NCI-H2107 treated with DMSO at 0.1 percent for 48 hours (cell line): ENCODE measurements at regions not wholly inside any gene's neighbourhood (a gene's known extent, or its start where the extent isn't known, plus 50 kb on each side); places are given as distances from the start of the nearest gene placed in this dataset.
A peak's percentile ranks its signal among the peaks of the same experiment; 100 is the strongest.

Source experiments
- DNase-seq: peaks from one replicate; lab custom pipeline; 2025; ENCODE audit not compliant: unreplicated experiment; lab: John Stamatoyannopoulos, UW

DNA sequence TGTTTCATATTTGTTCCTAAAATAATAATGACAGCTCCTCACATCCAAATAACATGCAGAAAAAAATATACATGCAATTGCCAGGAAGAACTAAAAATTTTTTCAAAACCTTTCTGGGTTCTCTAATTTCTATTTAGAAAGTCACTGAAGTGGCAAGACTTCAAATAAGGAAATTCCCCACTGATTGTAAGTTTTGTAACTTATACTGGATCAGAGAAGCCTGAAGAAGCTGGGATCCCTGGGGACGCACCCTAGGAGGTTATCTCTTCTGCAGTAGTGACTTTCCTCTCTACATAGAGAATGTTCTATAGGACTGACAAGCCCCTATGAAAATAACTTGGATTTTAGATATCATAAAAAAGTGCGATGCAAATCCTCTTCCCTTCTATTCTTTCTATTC lies 182.6 kb downstream of the MRPL39 start:
- DNase-seq, result no peak

DNA sequence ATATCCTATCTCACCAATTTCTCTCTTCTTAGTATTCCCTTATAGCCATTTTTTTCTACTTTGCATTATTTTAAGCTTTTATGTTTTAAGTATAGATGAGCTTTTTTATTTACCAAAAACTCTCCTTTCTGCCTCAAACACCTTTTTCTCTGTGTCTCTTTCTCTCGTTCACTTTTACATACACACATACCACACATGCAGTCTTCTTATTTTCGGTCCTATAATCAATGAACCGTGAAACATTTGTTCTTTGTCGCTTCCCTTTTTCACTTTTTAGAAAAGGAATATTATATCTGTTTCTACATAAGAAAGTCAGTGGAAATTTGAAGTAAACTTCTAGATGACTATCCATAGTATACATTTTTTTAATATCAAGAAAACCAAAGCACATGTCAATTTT lies 183.2 kb downstream of the MRPL39 start:
- no peak for DNase-seq

DNA sequence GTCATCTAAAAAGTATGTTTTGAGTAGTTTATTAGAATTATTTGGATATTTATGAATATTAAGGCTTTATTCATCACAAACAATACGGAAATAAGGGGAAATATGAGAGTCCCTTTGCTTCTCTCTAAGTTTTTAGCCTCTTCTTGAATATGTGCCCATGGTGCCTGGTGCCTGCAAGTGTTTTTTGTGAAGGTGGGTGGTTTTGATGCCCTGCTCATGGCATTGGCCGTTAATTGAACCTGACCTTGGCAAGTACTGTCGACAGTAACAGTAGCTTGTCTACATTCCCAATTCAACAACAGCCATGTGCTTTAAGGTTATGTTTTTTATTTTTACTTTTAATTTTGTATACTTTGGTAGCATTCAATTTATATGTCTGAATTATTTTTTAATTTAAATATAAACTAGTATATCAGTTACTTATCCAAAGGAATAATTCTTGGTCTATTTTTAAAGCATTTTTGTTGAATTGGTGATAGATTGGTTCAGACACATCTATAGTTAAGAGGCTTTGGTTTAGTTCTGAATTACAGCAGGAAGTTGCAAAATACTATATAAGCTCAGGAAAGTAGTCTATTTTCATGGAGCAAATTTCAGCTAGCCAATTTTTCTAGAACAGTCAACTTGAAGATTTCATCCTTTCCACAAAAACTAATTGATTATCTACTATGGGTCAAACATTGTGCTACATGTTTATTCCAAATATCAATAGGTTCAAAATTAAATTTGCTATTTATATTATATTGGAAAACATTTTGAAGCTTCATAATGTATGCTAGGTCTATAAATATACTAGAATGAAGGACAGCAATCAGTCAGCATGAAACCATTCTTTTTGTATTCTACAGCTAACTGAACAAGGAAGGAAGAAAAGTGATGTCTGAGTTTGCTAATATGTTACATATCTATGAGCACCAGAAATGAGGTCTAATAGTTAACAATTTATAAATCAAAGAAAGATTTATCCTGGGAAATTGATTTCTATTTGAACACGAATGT lies 184.4 kb downstream of the MRPL39 start:
- no peak for DNase-seq

DNA sequence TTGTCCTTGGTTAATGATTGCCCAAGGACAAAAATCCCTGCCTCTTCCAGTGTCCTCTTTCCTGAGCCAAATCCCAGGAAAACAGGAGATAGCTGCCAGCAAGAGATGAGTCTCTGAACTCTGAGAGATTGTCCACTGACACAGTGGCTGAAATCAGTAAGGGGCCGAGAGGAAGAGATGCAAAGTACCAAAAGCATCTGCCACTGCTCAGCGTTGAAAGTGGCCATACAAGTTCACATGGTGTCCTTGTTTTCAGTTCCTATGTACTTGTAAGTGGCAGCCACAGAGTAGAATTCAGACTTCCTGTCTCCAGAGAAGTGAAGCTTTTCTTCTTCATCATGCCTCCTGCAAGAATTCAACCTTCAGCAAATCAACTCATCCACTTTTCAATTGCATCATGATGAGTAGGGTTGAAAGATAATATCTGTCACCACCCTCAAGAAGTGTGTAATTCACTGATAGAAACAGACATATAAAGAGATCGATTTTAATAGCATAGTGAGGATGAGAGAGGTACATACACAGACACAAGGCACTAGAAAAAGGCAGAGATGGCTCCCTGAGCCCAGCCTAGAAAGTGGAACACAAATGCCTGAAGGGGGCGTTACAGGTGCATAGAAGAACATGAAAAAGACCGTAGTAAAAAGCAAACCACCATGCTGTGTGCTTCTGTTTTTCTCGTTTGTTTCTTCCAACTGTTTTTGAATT lies 185.8 kb downstream of the MRPL39 start:
- no peak for DNase-seq

DNA sequence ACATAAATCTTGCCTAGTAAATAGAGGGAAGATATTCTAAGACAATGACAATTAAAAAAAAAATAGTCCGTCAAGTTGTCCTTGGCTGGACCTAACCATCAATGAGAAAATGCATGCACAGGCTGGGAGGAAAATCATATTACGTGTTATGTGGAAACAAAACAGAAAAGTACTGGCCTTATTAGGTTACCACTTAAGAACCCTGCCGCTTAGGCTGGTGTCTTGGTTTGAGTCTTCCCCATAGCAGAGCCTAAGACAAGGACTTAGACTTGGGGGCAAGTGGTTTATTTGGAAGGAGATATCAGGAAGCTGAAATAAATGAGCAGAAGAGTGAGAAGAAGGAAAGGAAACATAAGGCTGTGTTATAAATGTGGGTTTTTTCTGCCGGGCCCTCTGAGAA lies 186.4 kb downstream of the MRPL39 start:
- DNase-seq, result no peak

DNA sequence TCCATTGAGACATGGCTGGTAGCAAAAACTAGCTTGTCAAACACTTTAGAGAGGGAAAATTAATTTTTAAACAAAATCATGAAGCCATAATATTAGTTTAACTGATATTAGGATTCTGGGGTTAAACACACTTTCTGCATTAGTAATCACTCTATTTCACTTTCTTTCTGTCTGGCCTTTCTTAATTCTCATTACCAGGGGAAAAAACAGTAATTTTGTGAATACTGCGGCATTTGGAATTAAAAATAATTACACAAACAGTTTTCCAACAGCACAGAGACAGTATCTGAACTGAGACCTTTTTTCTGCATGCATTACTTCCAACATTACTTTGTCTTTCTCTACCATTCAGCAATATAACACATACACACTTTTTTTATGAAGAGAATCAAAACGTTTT lies 190.6 kb downstream of the MRPL39 start:
- no peak for DNase-seq

DNA sequence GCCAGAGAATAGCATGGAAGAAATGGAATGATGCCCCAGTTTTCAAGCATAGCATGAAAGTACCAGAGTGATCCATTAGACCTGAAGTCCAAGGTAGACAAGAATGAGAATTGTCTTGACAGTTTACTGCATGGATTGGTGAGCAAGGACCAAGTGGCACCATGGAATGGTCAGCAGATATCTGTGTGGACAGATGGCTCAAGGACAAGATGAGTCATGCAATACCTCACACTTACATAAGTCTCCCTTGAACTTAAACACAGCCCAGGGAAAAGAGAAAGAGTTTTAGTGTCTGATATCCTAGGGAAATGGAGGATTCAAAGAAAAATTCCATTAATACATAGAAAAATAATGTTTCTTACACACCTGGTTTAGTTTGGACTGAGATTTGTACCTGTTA lies 195.2 kb downstream of the MRPL39 start:
- DNase-seq, result no peak

DNA sequence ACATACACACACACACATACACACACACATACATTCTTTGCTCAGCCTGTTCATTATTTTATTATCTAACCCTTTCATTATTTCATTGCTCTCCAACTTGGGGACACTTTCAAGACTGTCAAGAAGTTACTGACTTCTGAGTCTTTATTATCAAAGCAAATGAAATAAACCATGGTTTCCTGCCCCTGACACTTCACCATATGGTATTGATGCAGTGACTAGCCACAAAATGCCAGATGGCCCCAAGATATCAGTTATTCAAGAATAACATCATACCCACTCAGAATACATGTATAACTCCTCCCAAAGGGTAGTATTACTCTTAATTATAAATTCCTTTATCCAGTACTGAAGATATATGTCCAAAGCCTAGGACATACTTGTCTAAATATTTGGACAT lies 197.3 kb downstream of the MRPL39 start:
- no peak for DNase-seq

DNA sequence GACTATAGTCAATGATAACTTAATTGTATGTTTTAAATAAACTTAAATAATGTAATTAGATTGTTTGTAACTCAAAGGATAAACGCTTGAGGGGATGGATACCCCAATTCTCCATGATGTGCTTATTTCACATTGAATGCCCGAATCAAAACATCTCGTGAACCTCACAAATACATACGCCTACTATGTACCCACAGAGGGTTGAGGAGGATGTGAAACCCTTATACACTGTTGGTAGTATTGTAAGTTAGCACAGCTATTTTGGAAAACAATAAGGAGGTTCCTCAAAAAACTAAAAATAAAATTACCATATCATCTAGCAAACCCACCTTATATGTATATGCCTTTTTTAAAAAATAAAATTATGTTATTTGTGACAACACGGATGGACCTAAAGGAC lies 198.6 kb downstream of the MRPL39 start:
- no peak for DNase-seq

DNA sequence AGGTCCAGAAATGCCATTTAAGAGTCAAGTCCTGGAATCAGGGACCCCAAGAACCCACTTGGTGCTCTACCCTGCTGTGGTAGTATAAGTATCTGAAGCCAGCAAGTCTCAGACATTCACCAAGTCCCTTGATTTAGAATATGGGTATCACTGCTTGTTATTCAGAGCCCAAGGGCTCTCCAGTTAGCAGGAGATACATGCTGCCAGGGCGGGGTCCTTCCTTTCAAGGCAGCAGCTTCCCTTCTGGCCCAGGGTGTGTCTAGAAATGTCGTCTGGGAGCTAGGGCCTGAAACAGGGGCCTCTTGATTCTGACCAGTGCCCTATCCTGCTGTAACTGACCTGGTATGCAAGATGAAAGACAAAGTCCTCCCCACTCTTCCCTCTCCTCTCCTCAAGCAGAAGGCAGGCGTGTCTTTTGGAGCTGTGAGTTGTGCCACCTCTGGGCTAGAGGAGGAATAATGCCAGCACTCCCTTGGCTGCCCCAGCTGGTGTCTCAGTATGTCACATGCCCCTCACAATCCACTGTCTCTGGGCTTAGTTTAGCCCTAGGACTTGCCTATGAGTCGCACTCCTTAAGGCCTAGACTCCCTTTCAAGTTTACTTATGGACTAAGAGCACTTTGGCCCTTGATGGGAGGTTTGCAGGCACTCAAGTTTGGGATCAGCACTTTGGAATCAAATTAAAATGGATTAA lies 200.2 kb downstream of the MRPL39 start:
- DNase-seq, result no peak

DNA sequence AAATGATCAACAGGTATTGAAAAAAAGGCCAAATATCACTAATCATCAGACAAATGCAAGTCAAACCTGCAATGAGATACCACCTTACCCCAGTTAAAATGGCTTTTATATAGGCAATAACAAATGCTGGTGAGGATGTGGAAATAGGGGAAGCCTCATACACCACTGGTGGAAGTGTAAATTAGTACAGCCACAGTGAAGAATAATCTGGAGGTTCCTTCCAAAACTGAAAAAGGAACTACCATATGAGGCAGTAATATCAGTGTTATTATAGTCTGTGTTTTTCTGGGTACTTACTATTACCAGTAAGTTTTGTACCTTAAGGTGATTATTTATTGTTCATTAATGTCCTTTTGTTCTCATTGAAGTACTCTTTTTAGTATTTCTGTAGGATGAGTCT lies 201.3 kb downstream of the MRPL39 start:
- no peak for DNase-seq

DNA sequence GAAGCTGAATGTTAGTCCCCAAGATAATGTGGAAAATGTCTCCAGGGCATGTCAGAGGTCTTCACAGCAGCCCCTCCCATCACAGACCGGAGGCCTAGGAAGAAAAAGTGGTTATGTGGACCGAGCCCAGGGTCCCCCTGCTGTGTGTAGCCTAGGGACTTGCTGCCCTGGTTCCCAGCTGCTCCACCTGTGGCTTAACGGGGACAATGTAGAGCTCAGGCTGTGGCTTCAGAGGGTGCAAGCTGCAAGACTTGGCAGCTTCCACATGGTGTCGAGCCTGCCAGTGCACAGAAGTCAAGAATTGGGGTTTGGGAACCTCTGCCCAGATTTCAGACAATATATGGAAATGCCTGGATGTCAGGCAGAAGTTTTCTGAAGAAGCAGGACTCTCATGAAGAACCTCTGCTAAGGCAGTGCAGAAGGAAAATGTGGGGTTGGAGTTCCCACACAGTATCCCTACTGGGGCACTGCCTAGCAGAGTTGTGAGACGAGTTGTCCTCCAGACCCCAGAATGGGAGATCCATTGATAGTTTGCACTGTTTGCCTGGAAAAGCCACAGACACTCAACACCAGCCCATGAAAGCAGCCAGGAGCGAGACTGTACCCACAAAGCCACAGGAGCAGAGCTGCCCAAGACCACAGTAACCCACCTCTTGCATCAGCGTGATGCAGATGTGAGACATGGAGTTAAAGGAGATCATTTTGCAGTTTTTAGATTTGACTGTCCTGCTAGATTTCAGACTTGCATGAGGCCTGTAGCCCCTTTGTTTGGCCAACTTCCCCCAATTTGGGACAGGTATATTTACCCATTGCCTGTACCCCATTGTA lies 204.9 kb downstream of the MRPL39 start:
- no peak for DNase-seq

DNA sequence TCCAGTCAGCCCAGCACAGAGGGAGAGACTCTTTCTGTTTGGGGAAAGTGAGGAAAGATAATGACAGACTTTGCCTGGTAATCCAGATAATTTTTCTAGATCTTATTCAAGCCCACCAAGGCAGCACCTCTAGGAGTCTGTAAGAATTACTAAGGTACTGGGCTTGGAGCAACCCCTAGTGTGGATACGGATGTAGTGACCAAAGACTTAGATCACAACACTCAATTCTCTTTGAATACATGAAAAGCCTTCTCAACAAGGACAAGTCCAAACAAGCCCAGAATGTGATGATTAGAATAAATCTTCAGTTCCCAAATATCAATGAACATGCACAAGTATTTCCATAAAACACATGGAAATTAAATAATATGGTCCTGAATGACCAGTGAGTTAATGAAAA lies 206.9 kb downstream of the MRPL39 start:
- DNase-seq, result no peak

DNA sequence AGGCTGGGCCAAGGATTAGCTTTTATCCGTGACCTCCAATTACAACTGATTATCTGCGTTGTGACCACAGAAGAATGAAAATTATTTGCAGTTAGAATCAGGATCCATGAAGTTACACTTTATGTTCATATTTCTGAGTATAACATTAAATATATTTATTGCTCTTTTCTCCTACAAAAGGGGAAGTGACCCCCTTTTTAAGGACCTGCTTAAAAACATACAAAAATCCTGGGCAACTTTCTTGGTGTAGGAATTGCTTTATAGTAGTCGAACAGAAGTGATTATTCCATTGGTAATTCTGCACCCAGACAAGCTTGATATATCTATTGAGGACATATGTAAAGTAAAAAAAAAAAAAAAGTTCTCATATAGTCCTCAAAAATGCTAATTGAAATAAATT lies 208.7 kb downstream of the MRPL39 start:
- DNase-seq, result no peak

DNA sequence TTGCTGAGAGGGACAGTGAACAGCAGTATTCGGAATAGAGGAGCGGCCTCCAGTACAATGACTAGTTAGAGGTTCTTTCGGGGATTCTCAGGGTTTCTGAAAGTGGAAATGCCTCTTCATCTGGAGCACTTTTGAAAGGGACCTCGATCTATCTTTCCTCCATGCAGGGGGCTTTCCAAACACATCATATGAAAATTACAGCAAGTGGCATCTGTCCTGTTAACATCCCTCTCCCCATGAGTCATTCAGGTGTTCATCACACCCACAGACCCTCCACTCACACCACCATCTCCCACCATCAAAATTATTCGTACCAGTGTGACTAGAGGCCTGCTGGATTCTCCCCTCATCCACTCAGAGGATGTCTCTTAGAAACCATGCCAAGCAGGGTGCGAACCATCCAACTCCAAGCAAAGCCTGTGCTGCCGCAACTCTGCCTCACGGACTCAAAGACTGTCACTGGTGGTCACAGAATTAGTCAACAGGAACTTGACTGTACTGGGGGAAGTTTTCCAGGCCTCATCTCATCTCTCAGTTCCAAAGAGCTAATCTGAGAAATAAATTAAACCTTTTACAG lies 211.1 kb downstream of the MRPL39 start:
- DNase-seq, result no peak

DNA sequence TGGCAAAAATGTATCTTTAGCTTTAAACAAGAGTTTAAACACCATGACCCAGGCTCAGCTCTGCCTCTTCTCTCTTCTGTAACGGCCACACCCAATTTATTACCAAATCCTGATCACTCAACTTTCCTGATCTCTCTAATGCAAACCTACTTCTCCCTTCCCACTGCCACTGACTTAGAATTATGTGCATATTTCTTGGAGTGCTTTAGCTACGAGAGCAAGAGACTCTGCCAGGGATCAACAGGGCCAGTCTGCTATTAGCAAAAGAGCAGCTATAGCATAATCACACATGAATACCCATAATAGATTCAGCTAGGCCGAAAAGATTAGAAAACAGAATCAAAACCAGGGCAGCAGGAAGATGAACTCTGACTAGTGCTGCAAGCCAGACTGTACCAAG lies 215.5 kb downstream of the MRPL39 start:
- no peak for DNase-seq

DNA sequence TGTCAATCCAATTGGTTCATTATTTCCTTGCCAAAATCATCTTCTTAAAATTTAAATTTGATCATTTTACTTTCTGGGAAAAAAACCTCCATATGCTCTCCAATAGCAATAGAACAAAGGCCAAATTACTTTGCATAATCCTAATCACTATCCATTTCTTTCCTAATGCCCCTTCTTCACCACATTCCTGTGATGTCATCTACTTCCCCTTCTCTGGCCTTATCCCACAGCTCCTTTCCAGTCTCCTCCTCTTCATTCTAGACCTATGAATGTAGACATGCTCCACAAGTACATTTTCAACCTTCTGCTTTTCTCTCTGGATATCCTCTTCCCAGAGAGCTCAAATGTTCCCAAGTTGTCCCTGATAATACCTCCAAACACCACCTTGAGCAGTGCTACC lies 216.6 kb downstream of the MRPL39 start:
- DNase-seq, result no peak

DNA sequence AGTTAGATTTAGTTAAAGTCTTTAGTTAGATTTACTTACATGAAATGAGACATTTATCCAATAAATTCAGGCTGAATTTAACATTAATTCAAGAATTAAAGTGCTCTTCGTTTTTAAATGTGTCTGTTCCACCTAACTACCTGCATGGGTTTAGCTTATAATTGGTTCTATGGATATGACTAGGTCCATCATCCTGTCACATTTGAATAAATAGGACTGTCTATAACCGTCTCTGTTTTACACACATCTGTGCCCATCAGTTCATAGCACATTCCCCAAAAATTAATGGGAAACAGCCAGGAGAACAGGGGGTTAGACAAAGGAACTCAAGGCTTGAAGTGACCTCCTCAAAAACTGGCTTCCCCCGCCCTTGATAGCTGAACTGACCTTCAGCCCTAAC lies 219.6 kb downstream of the MRPL39 start:
- no peak for DNase-seq

DNA sequence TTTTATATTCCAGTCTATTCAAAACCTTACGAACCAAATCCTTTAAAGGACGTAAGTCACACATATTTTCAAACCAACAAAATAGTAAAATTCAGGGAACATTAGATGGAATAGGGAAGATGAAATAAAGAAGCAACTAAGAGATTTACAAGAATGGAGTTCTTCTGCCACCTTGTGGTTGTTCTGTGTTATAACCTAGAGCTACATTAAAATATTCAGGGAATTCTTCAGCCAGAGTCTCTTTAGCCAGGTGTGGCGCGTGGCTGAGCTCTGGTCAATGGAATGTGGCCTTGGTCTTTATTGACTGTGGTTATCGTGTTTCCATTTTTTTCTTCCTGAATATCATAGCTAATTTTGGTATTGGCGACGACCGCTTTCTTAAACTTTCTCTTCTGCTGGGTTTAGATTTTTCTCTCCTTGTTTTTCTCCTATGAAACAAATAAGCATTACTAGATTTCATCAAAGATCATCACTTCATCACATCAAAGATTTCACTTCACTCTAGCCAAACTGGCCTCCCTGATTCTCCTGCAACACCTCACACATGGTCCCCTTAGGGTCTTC lies 221.3 kb downstream of the MRPL39 start:
- DNase-seq, result peak; percentile 76

DNA sequence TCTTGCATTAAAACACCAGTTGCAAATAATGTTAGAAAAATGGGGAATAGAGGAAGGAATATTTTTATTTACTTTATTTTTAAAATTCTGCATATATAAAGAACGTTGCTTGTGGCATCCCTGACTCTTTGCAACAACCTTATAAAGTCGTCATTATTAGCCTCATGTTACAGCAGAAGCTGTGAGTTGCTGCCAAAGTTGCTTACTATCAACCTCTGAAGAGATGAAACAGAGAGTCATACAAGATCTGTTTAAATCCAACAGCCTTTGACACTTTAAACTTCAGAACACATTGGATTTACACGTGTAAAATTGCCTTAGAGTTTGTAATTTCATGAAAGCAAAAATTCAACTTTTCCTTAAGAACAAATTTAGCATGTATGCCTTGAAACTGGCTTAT lies 221.9 kb downstream of the MRPL39 start:
- DNase-seq, result no peak
